Right atrium auricular region (tissue), 2 donors: ENCODE measurements at regions not wholly inside any gene's neighbourhood (a gene's known extent, or its start where the extent isn't known, plus 50 kb on each side); places are given as distances from the start of the nearest gene placed in this dataset.

Source experiments
- DNase-seq: peaks from one replicate; pipeline ENCODE4 v3.0.0-alpha.2; 2019; ENCODE audit warnings: low spot score
- H3K27ac ChIP-seq, 2 donors: fragments of 200-600 bp; sonication (generic); 1 replicate in 1 of 2; 2 replicates in 1 of 2; pipeline ENCODE4 v1.5.1; 2016 to 2019
- H3K27me3 ChIP-seq, 2 donors: fragments of 200-600 bp; sonication (generic); one replicate each; pipeline versions ENCODE4 v1.5.1 to v1.6.0; 2017 to 2019
- H3K36me3 ChIP-seq: fragments of 200-600 bp; sonication (generic); one replicate; pipeline ENCODE4 v1.5.1; 2016
- H3K4me1 ChIP-seq, 2 donors: fragments of 200-600 bp; sonication (generic); one replicate each; pipeline versions ENCODE4 v1.5.1 to v1.6.0; 2017 to 2019
- H3K4me3 ChIP-seq, 2 donors: fragments of 200-600 bp; sonication (generic); 1 replicate in 1 of 2; 2 replicates in 1 of 2; pipeline ENCODE4 v1.5.1; 2017 to 2019; ENCODE audit warnings: mild to moderate bottlenecking in 1 of 2, moderate library complexity in 1 of 2
- H3K9me3 ChIP-seq, 2 donors: fragments of 200-600 bp; sonication (generic); one replicate each; pipeline ENCODE4 v1.5.1; 2019
- CTCF ChIP-seq, 2 donors: fragments of 200-600 bp; sonication (generic); IDR thresholded peaks; one replicate each; pipeline ENCODE4 v1.5.1; 2019; ENCODE audit warnings: antibody characterized with exemption in 2 of 2

GRCh38 chr5:124905256-124906130 is 159.1 kb upstream of the ZNF608 start:
- Histone ChIP-seq H3K27me3 (no peaks in the 10 kb centered on the region), H3K36me3 (no peaks in the 10 kb centered on the region), H3K4me3 (no peak overlapping the region), H3K27ac (peak overlapping the region; percentile 80 to 83), H3K9me3 (no peaks in the 10 kb centered on the region), H3K4me1 (peaks cover 0 to 62% of the 10 kb centered on the region in 2 donors)
- no peak for TF ChIP-seq CTCF (IDR thresholded peaks at IDR 0.05)
- DNase-seq, result no peak

- H3K4me3 ChIP-seq, result no peak overlapping the region
- peaks cover 0 to 61% of the 10 kb centered on the region in 2 donors for H3K4me1 ChIP-seq
- peak overlapping the region; percentile 80 to 83 for H3K27ac ChIP-seq
- peak; percentile 75 for DNase-seq
- H3K27me3 ChIP-seq, result no peaks in the 10 kb centered on the region
- H3K36me3 ChIP-seq, result no peaks in the 10 kb centered on the region
- TF ChIP-seq CTCF (IDR thresholded peaks at IDR 0.05), result peak in 1 of 2 donors; percentile 49
- no peaks in the 10 kb centered on the region for H3K9me3 ChIP-seq
Measured at GRCh38 chr5:124906339-124907097, 160.1 kb upstream of the ZNF608 start.

GRCh38 chr5:124907098-124907644 is 160.7 kb upstream of the ZNF608 start:
- Histone ChIP-seq H3K4me1 (peaks cover 0 to 55% of the 10 kb centered on the region in 2 donors), H3K9me3 (no peaks in the 10 kb centered on the region), H3K27ac (peak overlapping the region; percentile 80 to 83), H3K27me3 (no peaks in the 10 kb centered on the region), H3K4me3 (no peak overlapping the region), H3K36me3 (no peaks in the 10 kb centered on the region)
- no peak for TF ChIP-seq CTCF (IDR thresholded peaks at IDR 0.05)
- DNase-seq, result no peak

GRCh38 chr5:124908581-124909451 is 162.4 kb upstream of the ZNF608 start:
- no peaks in the 10 kb centered on the region for H3K27me3 ChIP-seq
- no peak for DNase-seq
- no peaks in the 10 kb centered on the region for H3K36me3 ChIP-seq
- H3K27ac ChIP-seq, result peak overlapping the region; percentile 51 to 80
- no peaks in the 10 kb centered on the region for H3K9me3 ChIP-seq
- TF ChIP-seq CTCF (IDR thresholded peaks at IDR 0.05), result no peak
- H3K4me3 ChIP-seq, result no peak overlapping the region
- H3K4me1 ChIP-seq, result peaks cover 0 to 50% of the 10 kb centered on the region in 2 donors

GRCh38 chr5:124909734-124910133 is 163.3 kb upstream of the ZNF608 start:
- H3K4me3 ChIP-seq, result no peak overlapping the region
- no peak for DNase-seq
- peaks cover 0 to 50% of the 10 kb centered on the region in 2 donors for H3K4me1 ChIP-seq
- no peaks in the 10 kb centered on the region for H3K9me3 ChIP-seq
- no peaks in the 10 kb centered on the region for H3K27me3 ChIP-seq
- TF ChIP-seq CTCF (IDR thresholded peaks at IDR 0.05), result no peak
- no peaks in the 10 kb centered on the region for H3K36me3 ChIP-seq
- peak overlapping the region in 1 of 2 donors; percentile 80 for H3K27ac ChIP-seq
